Upper lobe of left lung (tissue), 6 donors: ENCODE measurements at regions not wholly inside any gene's neighbourhood (a gene's known extent, or its start where the extent isn't known, plus 50 kb on each side); places are given as distances from the start of the nearest gene placed in this dataset.

Experiments
- ATAC-seq, 2 donors: fragments of 200-7000 bp; cut with Tn5 transposase; one replicate each; pipeline ENCODE4 v1.9.1; 2022; ENCODE audit warnings: mild to moderate bottlenecking in 2 of 2, moderate library complexity in 2 of 2; ENCODE audit not compliant: low FRiP score in 2 of 2
- DNase-seq, 2 donors: peaks; one replicate each; pipeline ENCODE4 v3.0.0-alpha.2; 2019 to 2020
- H3K27ac ChIP-seq, 4 donors: fragments of 200-600 bp; sonication (generic); one replicate each; pipeline ENCODE4 v1.5.1; 2016 to 2019
- H3K27me3 ChIP-seq, 4 donors: fragments of 200-600 bp; sonication (generic); one replicate each; pipeline ENCODE4 v1.5.1; 2017 to 2019
- H3K36me3 ChIP-seq, 4 donors: fragments of 200-600 bp; sonication (generic); one replicate each; pipeline ENCODE4 v1.5.1; 2016 to 2019
- H3K4me1 ChIP-seq, 4 donors: fragments of 200-600 bp; sonication (generic); one replicate each; pipeline ENCODE4 v1.5.1; 2018 to 2019
- H3K4me3 ChIP-seq, 4 donors: fragments of 200-600 bp; sonication (generic); one replicate each; pipeline ENCODE4 v1.5.1; 2017 to 2019; ENCODE audit warnings: mild to moderate bottlenecking in 2 of 4, moderate library complexity in 1 of 4
- H3K9me3 ChIP-seq, 4 donors: fragments of 200-600 bp; sonication (generic); one replicate each; pipeline ENCODE4 v1.5.1; 2018 to 2019
- EP300 ChIP-seq, 4 donors: sonication (generic); formaldehyde crosslinking; IDR thresholded peaks; one replicate each; pipeline ENCODE4 v1.5.1; 2017; ENCODE audit warnings: antibody characterized with exemption in 4 of 4, control low read depth in 2 of 4
- POLR2A ChIP-seq, 4 donors: fragments of 450-650 bp; IDR thresholded peaks; one replicate each; pipeline ENCODE4 v1.5.1; 2016 to 2017; ENCODE audit warnings: antibody characterized with exemption in 4 of 4, mild to moderate bottlenecking in 2 of 4
- POLR2AphosphoS5 ChIP-seq, 2 donors: sonication (generic); formaldehyde crosslinking; IDR thresholded peaks; one replicate each; pipeline ENCODE4 v1.5.1; 2017; ENCODE audit warnings: antibody characterized with exemption in 2 of 2
- WGBS, 2 donors: methylation state at CpG; one replicate each; pipeline ENCODE4 v1.1.5; 2017 to 2018; 5-methylcytosine and 5-hydroxymethylcytosine counted together
- TF ChIP-seq, protein P1 (sequence below), 6 experiments: fragments of 450-650 bp in 4 of 6; fragments of 200-600 bp in 2 of 6; sonication (generic) in 2 of 6; IDR thresholded peaks; one replicate each; pipeline ENCODE4 v1.5.1; 2016 to 2019; ENCODE audit warnings: antibody characterized with exemption in 6 of 6
- donor health status: DM: no; HTN: no; CAD: no; lungs with moderate emphysema.
- donor health status: DM: no; HTN: yes; CAD: no; lungs with severe emphysema.

DNA sequence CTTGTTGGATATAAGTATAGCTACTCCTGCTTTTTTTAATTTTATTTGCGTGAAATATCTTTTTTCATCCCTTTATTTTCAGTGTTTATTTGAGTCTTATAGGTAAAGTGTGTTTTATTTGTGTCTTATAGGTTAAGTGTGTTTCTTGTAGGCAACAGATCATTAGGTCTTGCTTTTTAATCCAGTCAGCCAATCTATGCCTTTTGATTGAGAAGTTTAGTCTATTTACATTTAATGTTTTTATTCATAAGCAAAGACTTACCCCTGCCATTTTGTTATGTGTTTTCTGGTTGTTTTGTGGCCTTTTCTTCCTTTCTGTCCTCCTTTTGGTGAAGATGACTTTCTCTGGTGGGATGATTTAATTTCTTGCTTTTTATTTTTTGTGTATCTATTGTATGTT is 232.0 kb downstream of the RAP2B start:
- no peaks in the 10 kb centered on the region for H3K27me3 ChIP-seq
- no peak for ATAC-seq
- DNase-seq: no peak
- 98 to 100% methylated on average over 1 of the region's 1 CpG for WGBS, 2 donors
- H3K4me3 ChIP-seq: no peak overlapping the region
- H3K4me1 ChIP-seq: no peaks in the 10 kb centered on the region
- H3K36me3 ChIP-seq: no peaks in the 10 kb centered on the region
- H3K9me3 ChIP-seq: peaks cover 3 to 16% (median 7%) of the 10 kb centered on the region in 4 donors
- no peak overlapping the region for H3K27ac ChIP-seq
- TF ChIP-seq, protein P1, sequence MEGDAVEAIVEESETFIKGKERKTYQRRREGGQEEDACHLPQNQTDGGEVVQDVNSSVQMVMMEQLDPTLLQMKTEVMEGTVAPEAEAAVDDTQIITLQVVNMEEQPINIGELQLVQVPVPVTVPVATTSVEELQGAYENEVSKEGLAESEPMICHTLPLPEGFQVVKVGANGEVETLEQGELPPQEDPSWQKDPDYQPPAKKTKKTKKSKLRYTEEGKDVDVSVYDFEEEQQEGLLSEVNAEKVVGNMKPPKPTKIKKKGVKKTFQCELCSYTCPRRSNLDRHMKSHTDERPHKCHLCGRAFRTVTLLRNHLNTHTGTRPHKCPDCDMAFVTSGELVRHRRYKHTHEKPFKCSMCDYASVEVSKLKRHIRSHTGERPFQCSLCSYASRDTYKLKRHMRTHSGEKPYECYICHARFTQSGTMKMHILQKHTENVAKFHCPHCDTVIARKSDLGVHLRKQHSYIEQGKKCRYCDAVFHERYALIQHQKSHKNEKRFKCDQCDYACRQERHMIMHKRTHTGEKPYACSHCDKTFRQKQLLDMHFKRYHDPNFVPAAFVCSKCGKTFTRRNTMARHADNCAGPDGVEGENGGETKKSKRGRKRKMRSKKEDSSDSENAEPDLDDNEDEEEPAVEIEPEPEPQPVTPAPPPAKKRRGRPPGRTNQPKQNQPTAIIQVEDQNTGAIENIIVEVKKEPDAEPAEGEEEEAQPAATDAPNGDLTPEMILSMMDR (IDR thresholded peaks at IDR 0.05): no peak
- no peak for TF ChIP-seq EP300 (IDR thresholded peaks at IDR 0.05)
- TF ChIP-seq POLR2AphosphoS5 (IDR thresholded peaks at IDR 0.05): no peak
- TF ChIP-seq POLR2A (IDR thresholded peaks at IDR 0.05): no peak

DNA sequence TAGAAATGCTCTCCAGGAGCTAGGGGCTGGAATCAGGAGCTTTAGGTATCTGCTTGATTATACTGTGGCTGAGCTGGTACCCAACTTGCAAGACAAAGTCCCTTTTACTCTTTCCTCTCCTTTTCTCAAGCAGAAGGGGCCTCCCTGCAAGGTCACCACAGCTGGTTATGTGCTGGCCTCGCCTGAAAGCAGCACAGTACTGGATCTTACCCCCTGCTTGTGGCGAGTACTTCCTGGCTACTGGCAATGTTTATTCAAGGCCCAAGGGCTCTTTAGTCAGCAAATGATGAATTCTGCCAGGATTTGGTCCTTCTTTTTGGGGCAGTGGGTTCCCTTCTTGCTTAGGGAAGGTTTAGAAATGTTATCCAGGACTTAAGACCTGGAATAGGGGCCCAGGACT is 234.6 kb downstream of the RAP2B start:
- Histone ChIP-seq H3K27me3 (no peaks in the 10 kb centered on the region), H3K27ac (no peak overlapping the region), H3K4me1 (peaks cover 0 to 12% (median 0%) of the 10 kb centered on the region in 4 donors), H3K9me3 (peaks cover 3 to 16% (median 7%) of the 10 kb centered on the region in 4 donors), H3K36me3 (no peaks in the 10 kb centered on the region), H3K4me3 (no peak overlapping the region)
- no peak for ATAC-seq
- WGBS, 2 donors: 67 to 71% methylated on average over 2 of the region's 2 CpGs
- no peak for DNase-seq
- TF ChIP-seq EP300 (IDR thresholded peaks at IDR 0.05): no peak
- TF ChIP-seq, protein P1 (IDR thresholded peaks at IDR 0.05): no peak
- TF ChIP-seq POLR2AphosphoS5 (IDR thresholded peaks at IDR 0.05): no peak
- no peak for TF ChIP-seq POLR2A (IDR thresholded peaks at IDR 0.05)

DNA sequence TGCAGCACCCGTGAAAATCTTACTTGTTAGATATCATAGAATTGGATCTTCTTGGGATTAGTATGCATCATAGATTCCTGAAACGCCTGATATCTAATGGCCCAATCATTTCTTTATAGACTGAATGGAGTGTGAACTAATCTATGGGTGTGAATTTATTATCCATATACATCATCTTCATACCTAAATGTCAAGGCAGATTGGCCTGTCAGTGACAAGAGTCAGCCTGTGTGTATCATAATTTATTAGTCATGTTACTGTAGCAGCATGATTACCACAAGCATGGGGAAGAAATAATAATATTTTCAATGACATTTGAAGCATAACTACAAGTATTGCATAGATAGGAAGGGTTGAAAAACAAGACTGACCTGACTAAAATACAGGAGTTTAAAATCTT is 235.8 kb downstream of the RAP2B start:
- Histone ChIP-seq H3K4me3 (no peak overlapping the region), H3K27me3 (no peaks in the 10 kb centered on the region), H3K4me1 (peaks cover 0 to 12% (median 0%) of the 10 kb centered on the region in 4 donors), H3K36me3 (no peaks in the 10 kb centered on the region), H3K27ac (no peak overlapping the region), H3K9me3 (peaks cover 0 to 10% (median 7%) of the 10 kb centered on the region in 4 donors)
- 52 to 59% methylated on average over 2 of the region's 2 CpGs for WGBS, 2 donors
- TF ChIP-seq EP300 (IDR thresholded peaks at IDR 0.05) (no peak), POLR2A (IDR thresholded peaks at IDR 0.05) (no peak), POLR2AphosphoS5 (IDR thresholded peaks at IDR 0.05) (no peak)
- TF ChIP-seq, protein P1 (IDR thresholded peaks at IDR 0.05): no peak
- DNase-seq: no peak
- ATAC-seq: no peak

DNA sequence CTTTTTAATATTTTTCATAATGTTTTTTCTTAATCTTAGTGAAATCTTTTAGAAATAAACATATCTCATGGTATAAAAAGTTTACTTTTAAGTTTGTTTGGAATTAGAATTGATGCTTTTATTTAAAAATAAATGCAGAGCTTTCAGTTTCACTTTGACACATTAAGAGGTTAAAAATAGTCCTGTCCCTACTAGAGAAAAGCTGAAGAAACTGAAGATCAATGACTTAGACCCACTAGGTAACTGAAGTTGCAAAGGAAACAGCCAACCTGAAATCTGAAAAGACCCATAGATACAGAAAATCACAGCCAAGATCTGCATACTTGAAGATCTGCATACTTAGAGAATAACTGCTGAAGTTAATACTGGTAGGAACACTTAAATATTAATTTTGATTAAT is 237.6 kb downstream of the RAP2B start:
- no peaks in the 10 kb centered on the region for H3K9me3 ChIP-seq
- H3K4me1 ChIP-seq: peaks cover 0 to 12% (median 0%) of the 10 kb centered on the region in 4 donors
- H3K36me3 ChIP-seq: no peaks in the 10 kb centered on the region
- H3K27ac ChIP-seq: no peak overlapping the region
- H3K27me3 ChIP-seq: no peaks in the 10 kb centered on the region
- TF ChIP-seq, protein P1 (IDR thresholded peaks at IDR 0.05): no peak
- no peak for TF ChIP-seq POLR2A (IDR thresholded peaks at IDR 0.05)
- TF ChIP-seq POLR2AphosphoS5 (IDR thresholded peaks at IDR 0.05): no peak
- TF ChIP-seq EP300 (IDR thresholded peaks at IDR 0.05): no peak
- ATAC-seq (no peak), DNase-seq (no peak)
- H3K4me3 ChIP-seq: peak overlapping the region in 1 of 4 donors; percentile 1

DNA sequence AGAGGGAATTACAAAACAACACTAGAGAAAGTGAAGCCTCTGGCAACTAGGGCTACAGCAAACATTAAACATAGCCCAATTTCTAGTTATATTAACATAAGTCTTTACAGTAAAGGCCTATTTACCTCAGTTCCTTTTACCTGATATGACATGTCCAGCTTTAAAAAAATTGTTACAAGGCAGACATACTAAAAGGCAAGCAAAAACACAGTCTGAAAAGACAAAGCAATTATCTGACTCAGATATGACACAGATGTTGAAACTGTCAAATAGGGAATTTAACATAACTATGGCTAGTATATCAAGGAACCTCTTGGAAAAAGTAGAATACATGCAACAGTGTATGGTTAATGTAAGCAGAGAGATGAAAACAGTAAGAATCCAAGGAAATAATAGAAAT is 238.6 kb downstream of the RAP2B start:
- Histone ChIP-seq H3K36me3 (no peaks in the 10 kb centered on the region), H3K4me1 (peaks cover 0 to 12% (median 0%) of the 10 kb centered on the region in 4 donors), H3K27me3 (no peaks in the 10 kb centered on the region), H3K4me3 (no peak overlapping the region), H3K9me3 (no peaks in the 10 kb centered on the region), H3K27ac (no peak overlapping the region)
- ATAC-seq (no peak), DNase-seq (no peak)
- TF ChIP-seq EP300 (IDR thresholded peaks at IDR 0.05) (no peak), POLR2AphosphoS5 (IDR thresholded peaks at IDR 0.05) (no peak), POLR2A (IDR thresholded peaks at IDR 0.05) (no peak)
- TF ChIP-seq, protein P1 (IDR thresholded peaks at IDR 0.05): no peak
